Subcutaneous abdominal adipose tissue (tissue), 5 donors: ENCODE measurements at regions not wholly inside any gene's neighbourhood (a gene's known extent, or its start where the extent isn't known, plus 50 kb on each side); places are given as distances from the start of the nearest gene placed in this dataset.
"Not testable (repeated sequence)": the region's sequence is repeated elsewhere in the genome, so short reads cannot be mapped to it uniquely, and the experiment has no call there.

ENCODE experiments used
- H3K27ac ChIP-seq: one replicate; pipeline ENCODE4 v1.7.0; 2013; ENCODE audit warnings: low read depth, mild to moderate bottlenecking, inconsistent platforms, low read length, moderate library complexity
- H3K27me3 ChIP-seq, 5 donors: one replicate each; pipeline ENCODE4 v1.7.0; 2013; ENCODE audit warnings: low read length in 5 of 5, inconsistent platforms in 1 of 5; ENCODE audit not compliant: control insufficient read depth in 5 of 5, insufficient read depth in 4 of 5
- H3K36me3 ChIP-seq, 5 donors: one replicate each; pipeline ENCODE4 v1.7.0; 2013; ENCODE audit warnings: low read length in 5 of 5; ENCODE audit not compliant: control insufficient read depth in 5 of 5, insufficient read depth in 5 of 5
- H3K4me1 ChIP-seq, 5 donors: one replicate each; pipeline ENCODE4 v1.7.0; 2013; ENCODE audit warnings: low read length in 5 of 5, mild to moderate bottlenecking in 3 of 5, moderate library complexity in 1 of 5; ENCODE audit not compliant: control insufficient read depth in 5 of 5, insufficient read depth in 5 of 5
- H3K4me3 ChIP-seq, 5 donors: one replicate each; pipeline ENCODE4 v1.7.0; 2013; ENCODE audit warnings: low read length in 5 of 5, low read depth in 1 of 5
- H3K9ac ChIP-seq, 5 donors: one replicate each; pipeline ENCODE4 v1.7.0; 2013; ENCODE audit warnings: low read length in 5 of 5, mild to moderate bottlenecking in 4 of 5, moderate library complexity in 3 of 5
- H3K9me3 ChIP-seq, 5 donors: one replicate each; pipeline ENCODE4 v1.7.0; 2013; ENCODE audit warnings: low read length in 5 of 5; ENCODE audit not compliant: control insufficient read depth in 5 of 5
- donor health status: healthy.
- donor health status: healthy.
- donor health status: healthy.
- donor health status: healthy.
- donor health status: healthy.

DNA sequence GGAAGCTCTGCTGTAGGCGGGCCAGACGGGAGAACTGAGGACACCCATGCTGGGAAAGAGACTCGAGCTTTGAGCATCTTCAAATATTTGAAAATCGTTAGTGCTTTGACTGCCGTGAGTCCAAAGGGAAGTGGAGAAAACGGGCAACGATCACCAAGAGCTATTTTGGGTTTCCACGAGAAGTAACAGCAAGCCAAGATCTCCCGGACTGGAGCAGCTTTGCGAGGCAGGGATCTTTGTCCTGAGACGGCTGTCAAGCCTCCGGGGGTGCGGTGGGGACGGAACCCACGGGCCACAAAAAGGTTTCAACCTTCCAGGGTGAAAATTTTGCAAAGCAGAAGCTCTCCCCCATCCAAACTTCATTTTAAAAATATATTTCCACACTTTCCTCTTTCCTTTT lies 195.8 kb downstream of the NDUFA10 start:
- H3K4me1 ChIP-seq = peaks cover 0 to 20% (median 13%) of the 10 kb centered on the region in 5 donors
- no peaks in the 10 kb centered on the region for H3K36me3 ChIP-seq
- no peak overlapping the region for H3K9ac ChIP-seq
- H3K27ac ChIP-seq = no peak overlapping the region
- H3K27me3 ChIP-seq = peaks cover 0 to 8% (median 0%) of the 10 kb centered on the region in 5 donors
- no peak overlapping the region for H3K4me3 ChIP-seq
- H3K9me3 ChIP-seq = no peaks in the 10 kb centered on the region

DNA sequence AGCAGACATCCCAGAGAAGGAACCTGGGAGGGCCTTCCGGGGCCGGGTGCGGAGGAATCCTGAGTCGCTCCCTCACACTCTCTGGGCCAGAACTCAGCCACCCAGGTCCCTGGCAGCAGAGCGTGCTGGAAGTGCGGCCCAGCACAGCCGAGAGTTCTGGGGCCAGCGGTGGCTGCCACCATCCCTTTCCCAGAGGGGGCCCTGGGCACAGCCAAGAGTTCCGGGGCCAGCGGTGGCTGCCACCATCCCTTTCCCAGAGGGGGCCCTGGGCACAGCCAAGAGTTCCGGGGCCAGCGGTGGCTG lies 196.2 kb downstream of the NDUFA10 start:
- H3K36me3 ChIP-seq, H3K9ac ChIP-seq, H3K4me3 ChIP-seq, H3K27ac ChIP-seq, H3K9me3 ChIP-seq, H3K27me3 ChIP-seq: not testable (repeated sequence)
- peaks cover 0 to 20% (median 13%) of the 10 kb centered on the region in 5 donors for H3K4me1 ChIP-seq

DNA sequence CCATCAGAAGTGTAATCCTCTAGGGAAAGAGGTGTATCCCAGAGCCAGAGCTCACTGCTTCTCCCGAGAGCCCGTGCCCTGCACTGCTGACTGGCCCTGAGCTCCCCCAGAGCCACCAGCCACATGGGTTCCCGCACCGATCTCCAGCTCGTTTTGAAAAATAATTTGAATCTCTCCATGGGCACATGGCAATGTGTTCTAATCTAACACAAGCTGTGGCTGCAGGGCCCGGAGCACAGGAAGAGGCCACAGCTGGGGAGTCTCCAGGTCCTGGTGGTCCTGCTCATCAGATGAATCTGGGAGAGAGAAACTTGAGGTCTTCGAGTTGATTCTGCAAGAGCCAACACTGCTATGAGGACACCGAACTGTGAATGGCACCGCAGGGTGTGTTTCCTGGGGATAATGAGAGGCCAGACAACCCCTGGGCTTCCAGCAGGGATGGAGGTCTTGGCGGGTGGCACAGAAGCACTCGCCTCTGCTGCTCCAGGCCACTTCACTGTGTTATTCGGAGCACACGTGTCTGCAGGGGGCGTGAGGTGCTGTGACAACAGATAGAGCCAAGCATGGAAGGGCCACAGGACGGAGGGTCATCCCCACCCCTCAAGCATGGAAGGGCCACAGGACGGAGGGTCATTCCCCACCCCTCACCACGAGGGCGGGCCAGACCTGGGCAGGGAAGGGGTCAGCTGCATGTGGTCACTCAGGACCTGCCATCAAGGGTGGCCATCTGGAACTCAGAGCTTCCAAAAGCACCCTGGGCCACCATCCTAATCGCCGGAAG lies 196.8 kb downstream of the NDUFA10 start:
- Histone ChIP-seq H3K36me3 (no peaks in the 10 kb centered on the region), H3K27me3 (peaks cover 0 to 8% (median 0%) of the 10 kb centered on the region in 5 donors), H3K4me1 (peaks cover 0 to 20% (median 13%) of the 10 kb centered on the region in 5 donors), H3K4me3 (no peak overlapping the region), H3K9me3 (no peaks in the 10 kb centered on the region), H3K9ac (no peak overlapping the region), H3K27ac (no peak overlapping the region)

- no peaks in the 10 kb centered on the region for H3K36me3 ChIP-seq
- peaks cover 0 to 20% (median 13%) of the 10 kb centered on the region in 5 donors for H3K4me1 ChIP-seq
- no peak overlapping the region for H3K4me3 ChIP-seq
- H3K9me3 ChIP-seq = no peaks in the 10 kb centered on the region
- no peak overlapping the region for H3K9ac ChIP-seq
- peaks cover 0 to 8% (median 0%) of the 10 kb centered on the region in 5 donors for H3K27me3 ChIP-seq
- no peak overlapping the region for H3K27ac ChIP-seq
Measured at GRCh38 chr2:239827523-239827890, 197.6 kb downstream of the NDUFA10 start.

GRCh38 chr2:239826786-239827522 lies 198.2 kb downstream of the NDUFA10 start:
- Histone ChIP-seq H3K4me1 (peaks cover 0 to 20% (median 13%) of the 10 kb centered on the region in 5 donors), H3K4me3 (no peak overlapping the region), H3K9ac (no peak overlapping the region), H3K27me3 (peaks cover 0 to 12% (median 1%) of the 10 kb centered on the region in 5 donors), H3K36me3 (no peaks in the 10 kb centered on the region), H3K9me3 (no peaks in the 10 kb centered on the region), H3K27ac (no peak overlapping the region)

DNA sequence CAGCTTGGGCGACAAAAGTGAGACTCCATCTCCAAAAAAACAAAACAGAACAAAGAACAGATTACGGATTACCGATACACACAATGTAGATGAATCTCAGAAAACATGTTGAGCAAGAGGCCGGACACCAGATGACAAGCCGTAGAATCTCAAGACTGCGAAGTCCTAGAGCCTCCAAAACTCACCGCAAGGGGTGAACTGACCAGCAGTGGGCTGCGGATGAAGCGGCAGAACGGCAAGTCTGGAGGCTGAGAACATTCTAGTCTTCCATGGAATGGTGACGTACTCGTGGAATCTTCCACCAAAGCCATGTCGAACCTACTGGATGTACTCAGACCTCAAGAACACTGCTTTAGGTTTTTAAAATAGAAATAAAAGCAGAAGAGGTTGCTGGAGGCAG lies 198.8 kb downstream of the NDUFA10 start:
- Histone ChIP-seq H3K27ac (no peak overlapping the region), H3K27me3 (peaks cover 0 to 15% (median 5%) of the 10 kb centered on the region in 5 donors), H3K4me3 (no peak overlapping the region), H3K9ac (no peak overlapping the region), H3K4me1 (peaks cover 0 to 15% (median 14%) of the 10 kb centered on the region in 5 donors), H3K9me3 (no peaks in the 10 kb centered on the region), H3K36me3 (no peaks in the 10 kb centered on the region)

GRCh38 chr2:239825705-239825979 lies 199.5 kb downstream of the NDUFA10 start:
- no peaks in the 10 kb centered on the region for H3K36me3 ChIP-seq
- no peak overlapping the region for H3K4me3 ChIP-seq
- H3K4me1 ChIP-seq = peaks cover 4 to 14% (median 7%) of the 10 kb centered on the region in 5 donors
- H3K9ac ChIP-seq = no peak overlapping the region
- peaks cover 0 to 15% (median 5%) of the 10 kb centered on the region in 5 donors for H3K27me3 ChIP-seq
- H3K9me3 ChIP-seq = no peaks in the 10 kb centered on the region
- H3K27ac ChIP-seq = no peak overlapping the region

- Histone ChIP-seq H3K4me1 (peaks cover 2 to 16% (median 6%) of the 10 kb centered on the region in 5 donors), H3K36me3 (no peaks in the 10 kb centered on the region), H3K9me3 (no peaks in the 10 kb centered on the region), H3K9ac (no peak overlapping the region), H3K27me3 (peaks cover 0 to 15% (median 5%) of the 10 kb centered on the region in 5 donors), H3K27ac (no peak overlapping the region), H3K4me3 (no peak overlapping the region)
Measured at GRCh38 chr2:239824866-239825704, 200.1 kb downstream of the NDUFA10 start.

DNA sequence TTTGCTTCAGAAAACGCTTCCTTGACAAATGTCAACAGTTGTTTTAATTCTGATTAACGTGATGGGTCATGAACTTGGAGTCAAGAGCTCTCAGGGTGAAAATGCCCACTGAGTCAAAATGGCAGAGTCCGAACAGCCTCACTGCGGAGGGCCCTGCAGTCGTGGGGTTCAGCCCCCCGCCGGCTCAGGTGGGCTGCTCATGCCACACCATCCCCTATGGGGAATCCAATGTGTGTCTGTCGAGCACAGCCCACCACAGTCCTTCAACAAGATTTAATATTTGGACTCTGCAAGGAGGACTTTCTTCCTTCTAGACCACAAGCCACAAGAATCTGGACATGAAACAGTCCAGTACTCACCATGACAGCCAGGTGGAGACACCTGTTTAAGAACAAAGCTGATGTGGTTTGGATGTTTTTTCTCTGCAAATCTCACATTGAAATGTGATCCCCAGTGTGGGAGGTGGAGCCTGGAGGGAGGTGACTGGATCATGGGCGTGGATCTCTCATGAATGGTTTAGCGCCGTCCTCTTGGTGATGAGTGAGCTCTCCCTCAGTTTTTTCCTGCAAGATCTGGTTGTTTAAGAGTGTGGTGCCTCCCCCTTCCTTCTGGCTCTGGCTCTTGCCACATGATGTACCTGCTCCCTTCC lies 201.0 kb downstream of the NDUFA10 start:
- Histone ChIP-seq H3K9me3 (no peaks in the 10 kb centered on the region), H3K4me3 (no peak overlapping the region), H3K36me3 (no peaks in the 10 kb centered on the region), H3K4me1 (peaks cover 0 to 18% (median 6%) of the 10 kb centered on the region in 5 donors), H3K27me3 (peaks cover 0 to 15% (median 5%) of the 10 kb centered on the region in 5 donors), H3K27ac (no peak overlapping the region), H3K9ac (no peak overlapping the region)
